ENCODE measurements at regions not wholly inside any gene's neighbourhood (a gene's known extent, or its start where the extent isn't known, plus 50 kb on each side); places are given as distances from the start of the nearest gene placed in this dataset.
"Not testable (repeated sequence)": the region's sequence is repeated elsewhere in the genome, so short reads cannot be mapped to it uniquely, and the experiment has no call there.

DNA sequence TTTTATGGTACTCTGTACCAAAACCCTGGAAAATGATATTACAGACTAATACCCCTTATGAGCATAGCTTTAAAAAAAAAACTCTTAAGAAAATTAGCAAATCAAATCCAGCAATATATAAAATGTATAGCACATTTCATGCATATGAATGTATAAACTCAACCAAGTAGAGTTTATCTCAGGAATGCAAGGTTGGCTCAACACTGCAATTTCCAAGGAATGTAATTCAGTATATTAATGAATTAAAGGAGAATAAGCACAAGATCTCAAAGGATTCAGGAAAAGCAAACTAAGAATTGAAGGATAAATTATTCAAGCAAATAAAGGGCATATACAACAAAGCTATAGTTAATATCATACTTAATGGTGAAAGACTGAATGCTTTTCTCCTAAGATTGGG, 61.9 kb upstream of the RPL38 start:
- no peak for DNase-seq (ENCODE audit: low read depth)

GRCh38 chr17:74143318-74143717, 60.2 kb upstream of the RPL38 start:
- not testable (repeated sequence) for DNase-seq (ENCODE audit: low read depth)

DNA sequence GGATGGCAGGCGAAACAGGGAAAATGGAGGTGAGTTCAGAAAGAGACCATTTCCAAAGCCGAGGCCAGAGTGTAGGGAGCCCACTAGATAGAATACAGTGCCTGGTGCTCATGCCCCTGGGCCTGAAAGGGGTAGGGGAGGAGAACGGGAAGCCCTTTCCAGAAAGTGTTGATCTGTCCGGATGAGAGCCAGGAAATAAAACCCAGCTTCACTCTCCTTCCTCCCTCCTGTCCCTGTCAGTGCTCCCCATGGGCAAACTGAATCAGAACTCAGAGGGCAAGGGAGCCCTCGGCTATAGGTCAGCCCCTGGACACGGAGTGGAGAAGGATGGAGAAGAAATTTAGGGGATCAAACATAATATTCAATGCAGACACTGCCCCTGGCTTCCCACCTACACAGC, 57.7 kb upstream of the RPL38 start:
- no peak for DNase-seq (ENCODE audit: low read depth)

- DNase-seq (ENCODE audit: low read depth): no peak
Observed at GRCh38 chr17:74146196-74146595, 57.3 kb upstream of the RPL38 start.

DNA sequence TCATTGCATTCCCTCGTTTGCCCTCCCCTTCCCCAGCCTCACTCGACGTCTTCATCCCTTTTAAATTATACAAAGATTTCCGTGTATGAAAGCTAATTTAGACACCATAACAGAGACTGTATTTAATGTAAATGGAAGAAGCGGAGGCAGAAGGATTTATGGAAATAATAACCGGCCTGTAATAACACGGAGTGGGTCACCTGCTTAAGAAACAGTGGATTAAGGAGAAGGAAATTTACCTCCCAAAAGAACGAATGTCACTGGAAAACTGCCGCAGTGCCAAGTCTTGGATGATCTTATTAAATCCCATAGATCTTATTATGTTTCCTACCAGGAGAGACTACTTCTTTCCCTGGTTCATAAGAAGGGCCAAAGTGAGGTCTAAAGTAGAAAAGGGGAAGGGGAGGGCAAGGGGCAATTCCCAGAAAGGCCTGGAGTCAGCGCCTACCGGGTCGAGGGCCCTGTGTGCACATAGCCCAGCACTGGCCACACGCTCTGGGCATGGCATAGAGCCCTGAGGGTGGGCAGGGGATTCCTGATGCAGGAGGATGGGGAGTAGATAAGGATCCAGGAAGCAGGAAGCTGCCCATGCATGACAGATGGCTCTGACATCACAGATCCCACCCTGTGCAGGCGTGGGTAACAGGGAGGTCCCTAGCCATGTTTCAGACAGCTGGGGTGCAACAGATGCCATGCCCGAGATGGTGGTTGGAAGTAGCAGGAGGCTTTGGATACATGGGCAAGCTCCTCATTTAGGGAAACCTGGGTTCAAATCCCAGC, 56.2 kb upstream of the RPL38 start:
- DNase-seq (ENCODE audit: low read depth): no peak

DNA sequence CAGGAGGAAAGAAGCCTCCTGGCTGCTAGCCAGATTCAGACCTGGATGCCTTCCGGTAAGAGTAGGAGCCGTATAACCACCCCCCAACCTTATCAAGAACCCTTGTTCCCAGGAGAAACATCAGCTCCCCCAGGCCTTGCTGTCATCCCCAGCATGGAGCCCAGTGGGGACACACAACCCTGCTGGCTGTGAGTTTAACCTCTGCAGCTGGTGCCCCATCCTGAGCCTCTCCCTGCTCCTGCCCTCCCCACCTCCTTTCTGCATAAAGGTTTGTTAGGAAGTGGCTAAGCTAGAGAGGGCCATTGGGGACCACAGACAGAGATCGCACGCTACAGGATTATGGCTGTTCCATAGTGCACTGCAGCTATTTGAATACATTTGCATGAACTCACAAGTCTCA, 55.5 kb upstream of the RPL38 start:
- DNase-seq (ENCODE audit: low read depth): no peak

DNA sequence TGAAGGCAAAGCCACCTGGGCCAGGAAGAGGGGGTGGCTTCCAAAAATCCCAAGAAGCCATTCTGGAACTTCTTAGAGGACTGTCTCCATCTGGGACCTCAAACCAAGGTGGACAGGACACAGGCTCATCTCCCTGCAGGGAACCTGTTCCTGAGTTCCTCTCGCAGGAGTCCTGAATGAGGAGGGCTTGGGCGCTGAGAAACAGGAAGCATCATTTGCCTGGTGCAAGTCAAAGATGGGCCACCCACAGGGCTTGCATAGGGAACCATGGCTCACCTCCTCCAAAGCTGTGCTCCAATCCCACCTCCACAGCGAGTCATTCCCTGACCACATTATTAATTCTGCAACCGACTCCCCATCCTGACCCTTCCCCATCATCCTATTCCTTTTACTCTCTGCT, 55.0 kb upstream of the RPL38 start:
- no peak for DNase-seq (ENCODE audit: low read depth)

DNA sequence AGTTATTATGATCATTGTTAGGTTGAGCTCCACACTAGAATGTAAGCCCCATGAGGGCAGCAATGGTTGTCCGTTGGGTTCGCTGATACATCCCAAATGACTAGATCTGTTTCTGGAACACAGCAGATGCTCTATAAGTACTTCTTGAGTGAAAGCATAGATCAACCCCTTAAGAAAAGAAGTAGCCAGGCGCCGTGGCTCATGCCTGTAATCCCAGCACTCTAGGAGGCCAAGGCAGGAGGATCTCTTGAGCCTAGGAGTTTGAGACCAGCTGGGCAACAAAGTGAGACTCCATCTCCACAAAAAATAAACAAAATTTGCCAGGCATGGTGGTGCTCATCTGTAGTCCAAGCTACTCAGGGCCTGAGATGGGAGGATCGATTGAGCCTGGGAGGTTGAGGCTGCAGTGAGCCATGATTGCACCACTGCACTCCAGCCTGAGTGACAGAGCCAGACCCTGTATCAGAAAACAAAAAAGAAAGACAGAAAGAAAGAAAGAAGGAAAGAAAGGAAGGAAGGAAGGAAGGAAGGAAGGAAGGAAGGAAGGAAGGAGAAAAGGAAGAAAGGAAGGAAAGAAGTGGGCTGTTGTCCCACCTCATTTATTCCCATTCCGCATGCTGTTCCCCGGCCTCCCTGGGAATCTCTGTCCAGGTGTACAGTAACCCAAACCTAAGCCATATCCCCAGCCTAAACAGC, 54.4 kb upstream of the RPL38 start:
- no peak for DNase-seq (ENCODE audit: low read depth)

- DNase-seq (ENCODE audit: low read depth): no peak
Observed at GRCh38 chr17:74149597-74150427, 53.7 kb upstream of the RPL38 start.

DNA sequence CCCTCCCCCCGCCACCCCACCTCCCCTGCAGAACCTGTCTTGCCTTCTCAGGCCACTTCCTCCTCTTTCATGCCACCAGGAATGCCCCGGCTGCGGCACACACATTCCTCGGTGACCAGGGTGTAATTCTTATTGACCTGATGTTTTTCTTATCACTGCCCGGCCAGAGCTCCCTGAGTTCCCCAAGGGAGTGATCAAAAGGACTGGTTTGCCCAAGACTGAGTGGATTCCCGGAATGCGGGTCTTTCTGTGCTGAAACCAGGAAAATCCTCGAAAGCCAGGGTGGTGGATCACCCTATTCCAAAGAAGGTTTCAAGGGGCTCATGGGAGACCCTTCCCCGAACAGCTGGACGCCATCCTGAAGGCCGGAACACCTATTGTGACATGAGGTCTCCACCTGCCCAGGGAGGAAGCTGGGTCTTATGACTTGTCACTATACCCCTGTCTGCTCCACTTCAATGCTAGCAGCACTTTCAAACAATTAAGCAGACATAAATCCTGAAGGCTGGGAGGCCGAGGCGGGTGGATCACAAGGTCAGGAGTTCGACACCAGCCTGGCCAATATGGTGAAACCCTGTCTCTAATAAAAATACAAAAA, 53.0 kb upstream of the RPL38 start:
- DNase-seq (ENCODE audit: low read depth): no peak

DNA sequence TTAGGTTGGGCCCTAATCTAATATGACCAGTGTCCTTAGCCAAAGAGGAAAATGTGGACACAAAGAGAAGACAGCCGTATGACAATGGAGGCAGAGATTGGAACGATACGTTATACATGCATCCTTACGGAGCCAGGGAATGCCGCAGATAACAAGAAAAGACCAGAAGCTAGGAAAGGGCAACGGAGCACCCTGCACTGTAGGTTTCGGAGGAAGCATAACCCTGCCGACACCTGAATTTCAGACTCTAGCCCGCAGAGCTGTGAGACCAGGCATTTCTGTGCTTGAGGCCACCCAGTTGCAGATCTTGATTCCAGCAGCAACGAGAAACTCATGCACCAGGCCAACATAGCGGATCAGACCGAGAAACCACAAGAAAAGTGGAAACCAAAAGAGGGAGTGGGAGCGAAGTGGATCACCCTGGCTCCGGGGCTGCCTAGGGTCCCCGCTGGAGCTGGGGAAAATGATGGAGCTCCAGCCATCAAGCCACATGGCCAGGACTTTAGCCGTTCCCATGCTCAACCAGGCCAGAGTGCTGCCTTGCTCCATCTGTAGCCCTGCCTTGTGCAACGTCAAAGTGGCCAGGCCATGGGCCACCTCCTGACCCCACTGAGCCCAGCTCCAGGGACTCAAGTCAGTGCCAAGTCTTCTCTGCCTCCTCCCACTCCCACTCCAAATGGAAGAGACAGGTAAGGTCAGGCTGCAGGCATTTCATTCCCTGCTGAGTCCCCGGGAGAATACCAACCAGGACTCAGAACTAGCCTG, 51.7 kb upstream of the RPL38 start:
- DNase-seq (ENCODE audit: low read depth): no peak

- DNase-seq (ENCODE audit: low read depth): no peak
Observed at GRCh38 chr17:74152591-74153455, 50.7 kb upstream of the RPL38 start.

DNA sequence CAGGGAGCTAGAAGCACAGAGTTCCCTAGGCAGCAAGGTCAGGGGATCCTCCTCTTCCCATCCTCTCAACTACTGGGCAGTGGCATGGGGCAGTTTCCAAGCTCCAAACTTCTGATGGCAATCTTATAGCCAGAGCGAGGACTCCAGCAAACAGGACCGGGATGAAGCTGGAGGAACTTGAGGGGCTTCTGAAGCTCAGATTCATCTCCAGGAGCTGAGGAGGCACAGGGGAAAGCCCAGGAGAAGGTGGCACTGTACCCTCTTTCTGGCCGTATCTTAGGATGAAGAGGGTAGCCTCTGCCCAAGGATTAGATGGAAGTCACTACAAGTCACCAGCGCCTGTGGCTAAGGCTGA, 50.0 kb upstream of the RPL38 start:
- no peak for DNase-seq (ENCODE audit: low read depth)

Measured in non-pigmented ciliary epithelial cell (primary cell).